Mesenchymal stem cell (in vitro differentiated cells and primary cell): ENCODE measurements at regions not wholly inside any gene's neighbourhood (a gene's known extent, or its start where the extent isn't known, plus 50 kb on each side); places are given as distances from the start of the nearest gene placed in this dataset.
"Not testable (repeated sequence)": the region's sequence is repeated elsewhere in the genome, so short reads cannot be mapped to it uniquely, and the experiment has no call there.

Experiments
- DNase-seq: peaks from one replicate; pipeline ENCODE4 v3.0.0-alpha.2; 2013
- H2AFZ ChIP-seq: one replicate; pipeline ENCODE4 v1.6.1; 2013; ENCODE audit warnings: low read depth, mild to moderate bottlenecking, control low read depth, inconsistent platforms, low read length, moderate library complexity
- H2AK5ac ChIP-seq: 2 replicates; pipeline ENCODE4 v1.6.1; 2013; ENCODE audit warnings: low read length, moderate library complexity, mild to moderate bottlenecking, inconsistent platforms; ENCODE audit not compliant: severe bottlenecking
- H2BK120ac ChIP-seq: one replicate; pipeline ENCODE4 v1.6.1; 2013; ENCODE audit warnings: low read depth, mild to moderate bottlenecking, inconsistent platforms, low read length, moderate library complexity
- H2BK12ac ChIP-seq, 2 experiments: one replicate each; pipeline ENCODE4 v1.6.1; 2013; ENCODE audit warnings: inconsistent platforms in 2 of 2, low read length in 2 of 2, mild to moderate bottlenecking in 2 of 2, moderate library complexity in 2 of 2, control low read depth in 1 of 2
- H2BK15ac ChIP-seq: one replicate; pipeline ENCODE4 v1.6.1; 2013; ENCODE audit warnings: mild to moderate bottlenecking, low read depth, inconsistent platforms; ENCODE audit not compliant: poor library complexity, severe bottlenecking
- H2BK5ac ChIP-seq: 2 replicates; pipeline ENCODE4 v1.6.1; 2013; ENCODE audit warnings: low read depth, mild to moderate bottlenecking, low read length, control low read depth, inconsistent platforms; ENCODE audit not compliant: poor library complexity, severe bottlenecking
- H3K14ac ChIP-seq, 2 experiments: one replicate each; pipeline ENCODE4 v1.6.1; 2013; ENCODE audit warnings: inconsistent platforms in 2 of 2, low read length in 2 of 2, control low read depth in 1 of 2, mild to moderate bottlenecking in 1 of 2, moderate library complexity in 1 of 2
- H3K18ac ChIP-seq, 2 experiments: one replicate each; pipeline ENCODE4 v1.6.1; 2013; ENCODE audit warnings: inconsistent platforms in 2 of 2, low read length in 2 of 2, control low read depth in 1 of 2, low read depth in 1 of 2, mild to moderate bottlenecking in 1 of 2
- H3K23ac ChIP-seq, 2 experiments: one replicate each; pipeline ENCODE4 v1.6.1; 2013; ENCODE audit warnings: inconsistent platforms in 2 of 2, low read length in 2 of 2, mild to moderate bottlenecking in 2 of 2, moderate library complexity in 2 of 2, control low read depth in 1 of 2
- H3K27ac ChIP-seq: 2 replicates; pipeline ENCODE4 v1.5.1; 2013; ENCODE audit warnings: mild to moderate bottlenecking, moderate library complexity, low read length, control low read depth, inconsistent platforms; ENCODE audit not compliant: poor library complexity, severe bottlenecking
- H3K27me3 ChIP-seq, 2 experiments: 2 replicates each; pipeline versions ENCODE4 v1.6.1 to v1.7.0; 2013; ENCODE audit warnings: low read length in 2 of 2, mild to moderate bottlenecking in 2 of 2, moderate library complexity in 2 of 2, control low read depth in 1 of 2, inconsistent platforms in 1 of 2; ENCODE audit not compliant: control insufficient read depth in 1 of 2, insufficient read depth in 1 of 2
- H3K36me3 ChIP-seq, 2 experiments: 2 replicates each; pipeline versions ENCODE4 v1.6.1 to v1.7.0; 2013; ENCODE audit warnings: low read length in 2 of 2, control low read depth in 1 of 2, inconsistent platforms in 1 of 2, low read depth in 1 of 2, mild to moderate bottlenecking in 1 of 2; ENCODE audit not compliant: insufficient read depth in 2 of 2, control insufficient read depth in 1 of 2
- H3K4ac ChIP-seq, 2 experiments: one replicate each; pipeline ENCODE4 v1.6.1; 2013; ENCODE audit warnings: inconsistent platforms in 2 of 2, low read length in 2 of 2, mild to moderate bottlenecking in 2 of 2, moderate library complexity in 2 of 2, control low read depth in 1 of 2, low read depth in 1 of 2
- H3K4me1 ChIP-seq: 2 replicates; pipeline ENCODE4 v1.6.1; 2013; ENCODE audit warnings: low read depth, low read length, control low read depth; ENCODE audit not compliant: control insufficient read depth, insufficient read depth
- H3K4me2 ChIP-seq: 2 replicates; pipeline ENCODE4 v1.6.1; 2013; ENCODE audit warnings: low read length, mild to moderate bottlenecking, inconsistent platforms; ENCODE audit not compliant: poor library complexity, severe bottlenecking
- H3K4me3 ChIP-seq, 2 experiments: 2 replicates each; pipeline versions ENCODE4 v1.5.1 to v1.7.0; 2013; ENCODE audit warnings: low read length in 2 of 2, mild to moderate bottlenecking in 2 of 2, control low read depth in 1 of 2, low read depth in 1 of 2; ENCODE audit not compliant: insufficient read depth in 1 of 2
- H3K79me1 ChIP-seq: replicated peaks from 2 replicates; pipeline ENCODE4 v1.6.1; 2013; ENCODE audit warnings: mild to moderate bottlenecking, control low read depth, low read length, inconsistent platforms; ENCODE audit not compliant: poor library complexity, severe bottlenecking
- H3K9ac ChIP-seq: 2 replicates; pipeline ENCODE4 v1.7.0; 2013; ENCODE audit warnings: mild to moderate bottlenecking, low read length, moderate library complexity
- H3K9me3 ChIP-seq: 2 replicates; pipeline ENCODE4 v1.7.0; 2013; ENCODE audit warnings: mild to moderate bottlenecking, low read length; ENCODE audit not compliant: control insufficient read depth
- H4K8ac ChIP-seq: one replicate; pipeline ENCODE4 v1.6.1; 2013; ENCODE audit warnings: inconsistent platforms, mild to moderate bottlenecking, low read length, moderate library complexity
- H4K91ac ChIP-seq: one replicate; pipeline ENCODE4 v1.6.1; 2013; ENCODE audit warnings: mild to moderate bottlenecking, low read length, inconsistent platforms
- WGBS: methylation state at CpG from one replicate; pipeline ENCODE4 v1.1.7; 2013; ENCODE audit warnings: mixed read lengths; 5-methylcytosine and 5-hydroxymethylcytosine counted together

DNA sequence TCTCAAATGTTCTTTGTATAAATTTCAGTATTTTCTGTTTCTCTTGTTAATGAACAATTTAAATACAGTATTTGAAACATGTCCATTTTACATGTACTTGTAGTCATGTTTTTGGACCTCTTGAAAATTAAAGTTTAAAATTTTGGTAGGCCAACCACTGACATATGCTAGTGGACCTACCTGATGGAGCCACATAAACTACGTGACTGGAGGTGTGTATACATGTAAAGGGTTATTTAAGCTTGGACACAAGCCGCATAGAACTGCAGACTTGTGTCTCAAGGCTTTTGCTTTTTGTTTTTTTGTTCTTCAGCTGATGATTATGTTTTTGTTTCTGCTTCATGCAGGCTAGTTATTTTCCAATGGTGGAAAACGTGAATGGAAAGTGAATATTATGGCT lies 568.5 kb upstream of the MDGA2 start:
- Histone ChIP-seq H2AK5ac (no peak overlapping the region), H3K4me1 (no peaks in the 10 kb centered on the region), H3K4me3 (no peak overlapping the region), H3K9ac (no peak overlapping the region), H3K14ac (no peak overlapping the region), H3K4ac (no peak overlapping the region), H3K79me1 (no peaks in the 10 kb centered on the region), H3K27ac (no peak overlapping the region), H3K27me3 (no peaks in the 10 kb centered on the region), H2BK15ac (no peak overlapping the region), H3K4me2 (no peak overlapping the region), H2BK12ac (no peak overlapping the region), H2BK5ac (no peak overlapping the region), H3K18ac (no peak overlapping the region), H4K91ac (no peak overlapping the region), H2BK120ac (no peak overlapping the region), H3K23ac (no peak overlapping the region), H4K8ac (no peak overlapping the region), H3K36me3 (no peaks in the 10 kb centered on the region), H2AFZ (no peak overlapping the region), H3K9me3 (no peaks in the 10 kb centered on the region)
- no peak for DNase-seq
- 93% methylated on average over 3 of the region's 3 CpGs for WGBS

DNA sequence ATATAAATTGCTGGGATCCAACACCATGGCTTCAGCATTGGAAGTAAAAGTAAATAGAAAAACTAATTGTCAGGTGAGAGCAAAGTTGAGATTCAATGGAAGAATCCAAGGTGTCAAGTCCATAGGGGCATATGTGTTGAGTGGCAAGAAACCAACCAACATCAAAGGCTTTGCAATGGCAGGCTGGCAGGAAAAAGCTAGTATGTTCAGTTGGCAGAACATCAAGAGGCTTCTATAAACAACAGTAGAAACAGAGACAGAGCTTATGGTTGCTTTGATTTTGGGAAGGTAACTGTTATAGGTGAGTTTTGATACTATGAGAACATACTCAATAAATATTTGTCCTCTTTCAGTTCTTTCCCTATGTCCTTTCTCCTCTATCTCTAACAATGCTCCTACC lies 553.7 kb upstream of the MDGA2 start:
- Histone ChIP-seq H3K4ac (no peak overlapping the region), H3K27me3 (no peaks in the 10 kb centered on the region), H2AK5ac (no peak overlapping the region), H2BK120ac (no peak overlapping the region), H4K91ac (no peak overlapping the region), H3K79me1 (no peaks in the 10 kb centered on the region), H3K4me1 (no peaks in the 10 kb centered on the region), H3K14ac (no peak overlapping the region), H2BK5ac (no peak overlapping the region), H3K23ac (no peak overlapping the region), H3K36me3 (no peaks in the 10 kb centered on the region), H2BK12ac (no peak overlapping the region), H3K18ac (no peak overlapping the region), H3K27ac (no peak overlapping the region), H3K4me3 (no peak overlapping the region), H2BK15ac (no peak overlapping the region), H4K8ac (no peak overlapping the region), H2AFZ (no peak overlapping the region), H3K9me3 (no peaks in the 10 kb centered on the region), H3K4me2 (no peak overlapping the region), H3K9ac (no peak overlapping the region)
- no peak for DNase-seq

DNA sequence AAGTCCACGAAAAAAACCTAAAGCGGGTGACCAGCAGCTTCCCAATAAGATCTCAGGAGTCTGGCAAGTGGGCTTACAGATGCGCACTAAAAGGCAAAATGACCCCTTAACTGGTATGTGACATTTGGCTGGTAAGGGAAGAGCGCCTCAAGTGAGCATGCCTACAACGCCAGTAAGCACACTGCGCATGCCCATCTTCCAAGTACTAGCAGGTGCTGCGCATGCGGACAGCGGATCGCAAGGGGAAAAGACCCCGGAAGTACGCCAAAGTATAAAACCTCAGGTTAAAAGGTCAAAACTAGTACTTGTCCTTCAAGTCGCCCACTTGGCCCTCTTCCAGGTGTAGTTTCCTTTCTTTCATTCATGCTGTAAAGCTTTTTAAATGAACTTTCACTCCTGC lies 518.5 kb upstream of the MDGA2 start:
- Histone ChIP-seq H3K9ac (no peak overlapping the region), H3K79me1 (no peaks in the 10 kb centered on the region), H2BK5ac (no peak overlapping the region), H3K9me3 (no peaks in the 10 kb centered on the region), H3K4me1 (no peaks in the 10 kb centered on the region), H2BK12ac (no peak overlapping the region), H3K14ac (no peak overlapping the region), H3K27ac (no peak overlapping the region), H4K8ac (no peak overlapping the region), H2BK15ac (no peak overlapping the region), H2BK120ac (no peak overlapping the region), H3K23ac (no peak overlapping the region), H3K36me3 (no peaks in the 10 kb centered on the region), H3K18ac (no peak overlapping the region), H3K4me2 (no peak overlapping the region), H2AK5ac (no peak overlapping the region), H3K4ac (no peak overlapping the region), H3K4me3 (no peak overlapping the region), H2AFZ (no peak overlapping the region), H3K27me3 (no peaks in the 10 kb centered on the region), H4K91ac (no peak overlapping the region)
- 95% methylated on average over 13 of the region's 13 CpGs for WGBS
- DNase-seq: no peak

DNA sequence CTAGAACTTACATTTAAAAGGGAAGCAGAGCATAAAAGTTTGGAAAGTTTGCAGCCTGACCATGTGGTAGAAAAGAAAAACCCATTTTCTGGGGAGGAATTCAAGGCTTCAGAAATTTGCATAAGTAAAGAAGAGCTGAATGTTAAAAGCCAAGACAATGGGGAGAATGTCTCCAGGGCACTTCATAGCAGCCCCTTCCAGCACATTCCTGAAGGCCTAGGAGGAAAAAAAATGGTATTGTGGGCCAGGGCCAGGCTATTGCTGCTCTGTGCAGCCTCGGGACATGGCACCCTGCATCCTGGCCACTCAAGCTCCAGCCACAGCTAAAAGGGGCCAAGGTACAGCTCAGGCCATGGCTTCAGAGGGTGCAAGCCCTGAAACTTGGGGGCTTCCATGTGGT lies 474.2 kb upstream of the MDGA2 start:
- H3K9me3 ChIP-seq, H3K27me3 ChIP-seq, H3K14ac ChIP-seq, H2BK15ac ChIP-seq, H3K79me1 ChIP-seq, H3K23ac ChIP-seq, H3K36me3 ChIP-seq, H3K18ac ChIP-seq, H3K4me2 ChIP-seq, H3K4me3 ChIP-seq, H3K4me1 ChIP-seq, H4K8ac ChIP-seq, H2AK5ac ChIP-seq, DNase-seq, H4K91ac ChIP-seq, H2BK120ac ChIP-seq, H2BK12ac ChIP-seq, H3K9ac ChIP-seq, H2BK5ac ChIP-seq, H3K4ac ChIP-seq, H3K27ac ChIP-seq, H2AFZ ChIP-seq: not testable (repeated sequence)
- 93% methylated on average over 1 of the region's 1 CpG for WGBS
